ENCODE measurements at regions not wholly inside any gene's neighbourhood (a gene's known extent, or its start where the extent isn't known, plus 50 kb on each side); places are given as distances from the start of the nearest gene placed in this dataset.
A peak's percentile ranks its signal among the peaks of the same experiment; 100 is the strongest.

DNA sequence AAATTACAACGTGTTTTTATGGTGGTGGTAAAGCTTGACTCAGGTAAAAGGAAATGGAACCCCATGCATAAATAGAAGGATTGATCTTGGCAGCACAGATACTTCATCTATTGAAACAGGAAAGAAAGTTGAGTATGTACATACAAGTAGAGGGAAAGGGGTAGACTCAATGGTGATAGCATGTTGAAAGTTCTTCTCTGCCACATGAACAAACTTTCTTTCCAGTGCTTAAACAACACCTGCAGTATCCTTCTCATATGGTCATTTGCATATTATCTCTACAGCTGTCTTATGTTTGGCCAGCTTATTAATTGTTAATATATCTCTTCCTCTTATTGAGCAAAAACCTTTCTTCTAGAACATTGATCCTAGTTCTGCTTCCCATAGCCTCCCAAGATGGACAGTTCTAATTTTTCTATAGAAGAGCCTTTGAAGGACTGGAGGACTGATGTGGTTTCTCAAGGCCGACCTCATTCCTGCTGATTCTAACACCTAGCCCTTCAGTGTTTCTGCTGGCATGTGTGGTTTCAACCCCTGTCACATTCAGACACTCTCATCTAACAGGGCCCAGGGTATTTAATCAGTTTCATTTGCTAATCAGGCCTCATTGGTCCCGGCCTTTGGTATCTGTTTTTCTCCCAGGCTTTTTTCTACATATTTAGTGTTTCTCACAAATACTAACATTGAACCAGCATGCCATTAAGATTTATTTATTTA is 108.1 kb upstream of the SPRY1 start:
- DNase-seq: no peak

DNA sequence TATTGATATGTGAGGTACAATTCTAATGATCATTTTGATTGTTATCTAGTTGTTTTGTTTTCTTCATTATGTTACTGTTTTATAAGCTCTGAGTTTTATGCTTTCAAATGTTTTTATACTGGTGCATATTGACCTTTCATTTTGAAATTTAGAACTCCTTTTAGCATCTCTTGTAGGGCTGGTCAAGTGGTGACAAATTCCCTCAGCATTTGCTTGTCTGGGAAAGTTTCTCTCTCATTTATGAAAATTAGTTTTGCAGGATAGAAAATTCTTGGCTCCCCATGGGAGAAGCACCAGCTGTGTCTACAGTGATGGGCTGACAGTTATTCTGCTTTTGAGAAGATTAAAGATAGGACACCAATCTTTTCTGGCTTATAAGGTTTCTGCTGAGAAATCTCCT is 105.3 kb upstream of the SPRY1 start:
- DNase-seq: no peak

GRCh38 chr4:123297836-123298235 is 98.8 kb upstream of the SPRY1 start:
- DNase-seq: no peak

DNA sequence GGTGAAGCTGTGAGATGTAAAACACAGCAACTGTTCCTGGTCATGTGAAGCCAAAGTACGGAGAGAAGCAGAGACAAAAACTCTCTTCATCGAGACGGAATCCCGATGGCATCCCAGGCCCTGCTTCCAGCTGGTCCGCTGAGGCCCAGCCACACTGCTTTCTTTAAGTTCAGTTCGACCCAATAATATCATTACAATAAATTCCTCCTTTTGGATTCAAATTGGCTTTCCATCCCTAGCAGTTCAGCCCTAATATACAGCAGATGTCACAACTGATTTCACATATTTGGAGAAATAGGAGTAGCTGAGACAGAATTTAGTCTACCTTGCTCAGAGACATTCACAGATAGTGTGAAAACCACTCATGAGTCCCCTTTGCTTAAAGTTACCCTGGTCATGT is 98.3 kb upstream of the SPRY1 start:
- no peak for DNase-seq

DNA sequence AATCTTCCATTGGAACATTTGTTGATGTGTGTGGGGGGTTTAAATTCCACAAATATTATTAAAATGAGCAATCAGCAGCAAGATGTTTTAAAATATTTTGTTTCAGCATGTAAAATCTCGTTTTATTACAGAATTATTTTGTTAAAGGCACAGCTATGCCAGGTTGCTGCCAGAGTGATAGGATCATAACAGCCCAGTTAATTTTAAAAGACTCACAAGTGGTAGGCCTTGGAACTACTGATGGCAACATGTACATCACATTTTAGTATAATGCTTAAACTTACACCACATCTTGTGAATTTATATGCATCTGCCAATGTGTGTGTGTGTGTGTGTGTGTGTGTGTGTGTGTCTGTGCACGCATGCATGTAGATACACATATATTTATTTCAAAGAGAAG is 97.8 kb upstream of the SPRY1 start:
- no peak for DNase-seq

DNA sequence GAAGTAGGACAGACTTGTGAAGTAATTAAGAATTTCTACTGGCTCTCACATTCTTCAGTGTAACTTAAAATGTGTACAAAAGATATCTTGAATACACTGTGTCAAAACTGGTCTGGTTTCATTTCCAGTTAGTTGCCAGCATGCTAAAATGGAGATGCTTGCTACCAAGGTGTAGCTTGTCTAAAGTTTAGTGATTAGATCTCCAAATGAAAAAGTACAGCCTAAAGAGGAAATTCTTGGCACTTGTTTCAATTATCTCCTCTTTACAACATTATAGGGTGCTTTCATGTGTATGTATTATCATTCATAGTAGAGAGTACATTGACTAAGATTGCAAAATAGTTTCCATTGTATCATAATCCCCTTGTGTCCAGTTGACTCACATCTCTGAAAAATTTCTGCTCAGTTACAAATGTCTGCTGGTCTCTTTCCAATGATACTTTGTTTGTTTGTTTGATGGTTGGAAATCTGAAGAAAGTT is 97.3 kb upstream of the SPRY1 start:
- DNase-seq: peak; percentile 45

DNA sequence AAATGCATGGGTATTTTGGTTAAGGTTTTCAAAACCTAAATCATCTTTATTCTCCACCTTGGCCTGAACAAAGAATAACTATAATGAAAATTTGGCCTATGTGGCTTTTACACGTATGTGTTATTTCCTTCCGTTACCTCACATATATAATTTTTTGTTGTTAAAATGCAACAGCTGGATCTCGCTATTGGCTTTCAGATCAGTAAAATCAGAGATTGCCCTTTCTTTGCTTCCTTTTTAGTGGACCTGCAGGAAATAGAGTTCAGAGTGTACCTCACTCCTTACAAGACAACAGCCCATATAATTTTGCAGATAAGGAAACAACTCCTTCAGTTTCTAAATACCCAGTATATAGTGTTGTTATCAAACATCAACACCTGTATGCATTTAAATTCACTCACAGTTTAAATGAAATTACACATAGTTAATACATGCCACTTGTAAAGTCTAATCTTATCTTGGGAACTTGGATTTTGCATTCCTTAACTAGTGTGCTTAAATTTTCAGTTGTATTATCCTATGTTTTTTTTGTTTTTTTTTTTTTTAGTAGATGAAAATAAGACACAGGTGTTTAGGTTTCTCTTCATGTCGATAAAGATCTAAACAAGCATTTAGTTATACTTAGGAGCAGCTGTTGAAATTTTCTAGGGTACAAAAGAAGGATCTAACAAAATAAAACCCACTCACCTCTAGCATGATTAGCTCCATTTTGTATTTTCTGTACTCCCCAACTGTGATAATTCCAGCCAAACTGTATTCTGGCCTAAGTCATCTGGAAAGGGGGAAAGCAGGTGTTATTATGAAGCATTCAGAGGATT is 96.2 kb upstream of the SPRY1 start:
- no peak for DNase-seq

GRCh38 chr4:123301923-123302322 is 94.7 kb upstream of the SPRY1 start:
- peak; percentile 3 for DNase-seq

DNA sequence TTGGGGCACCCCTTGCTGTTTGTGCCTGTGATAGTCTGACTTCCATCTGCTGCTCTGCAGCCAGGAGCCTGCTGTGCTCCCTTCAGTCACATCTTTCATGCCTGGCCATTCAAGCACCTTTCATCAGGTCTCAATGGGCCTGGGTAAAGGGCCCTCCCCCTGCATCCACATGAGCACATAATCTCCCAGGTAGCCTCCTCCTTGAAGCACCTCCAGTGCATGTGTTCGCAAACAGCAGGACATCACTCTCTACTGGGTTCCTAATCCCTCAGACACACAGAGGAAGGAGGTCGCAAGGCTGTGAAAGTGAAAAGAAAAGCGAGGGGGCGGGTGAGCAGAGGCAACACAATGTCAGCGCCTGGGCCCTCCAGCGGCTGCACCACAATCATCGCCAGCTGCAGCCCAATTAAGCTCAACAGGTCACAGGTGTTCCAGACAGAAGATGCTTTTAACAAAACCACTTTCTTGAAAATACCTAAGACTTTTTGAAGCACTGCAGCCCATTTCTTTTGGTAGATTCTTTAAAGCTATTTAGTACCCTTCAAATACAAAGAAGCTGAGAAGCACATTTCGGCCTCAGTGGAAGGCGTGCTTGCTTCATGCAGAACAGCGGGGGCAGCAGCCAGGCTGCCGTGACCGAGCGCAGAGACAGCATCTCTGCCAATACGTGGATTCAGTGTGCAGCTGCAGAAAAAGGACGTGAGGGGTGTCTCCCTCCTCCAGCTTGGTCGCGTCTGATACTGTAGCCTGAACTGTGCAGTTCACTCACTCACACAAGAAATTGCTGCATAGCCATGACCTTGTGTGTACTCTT is 92.2 kb upstream of the SPRY1 start:
- no peak for DNase-seq

- DNase-seq: no peak
Measured at GRCh38 chr4:123305736-123306135, 90.9 kb upstream of the SPRY1 start.

DNA sequence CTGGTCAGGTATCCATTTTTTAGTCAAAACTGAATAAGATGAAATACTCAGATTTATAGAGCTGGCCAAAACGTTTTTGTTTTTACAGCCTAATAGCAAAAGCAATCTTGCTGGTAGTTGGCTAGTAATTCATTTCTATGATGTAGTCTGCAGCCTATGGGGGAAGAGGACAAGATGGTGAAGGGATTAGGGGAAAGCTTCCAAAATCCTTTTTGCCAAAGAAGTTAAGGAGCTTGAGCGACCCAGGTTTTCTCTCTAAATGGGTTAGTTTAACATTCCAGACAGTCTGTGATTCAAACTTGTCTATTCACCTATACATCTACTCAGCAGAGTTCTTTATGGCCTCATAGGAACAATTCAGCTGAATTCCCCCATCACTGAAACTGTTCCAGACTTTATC is 89.8 kb upstream of the SPRY1 start:
- DNase-seq: no peak

DNA sequence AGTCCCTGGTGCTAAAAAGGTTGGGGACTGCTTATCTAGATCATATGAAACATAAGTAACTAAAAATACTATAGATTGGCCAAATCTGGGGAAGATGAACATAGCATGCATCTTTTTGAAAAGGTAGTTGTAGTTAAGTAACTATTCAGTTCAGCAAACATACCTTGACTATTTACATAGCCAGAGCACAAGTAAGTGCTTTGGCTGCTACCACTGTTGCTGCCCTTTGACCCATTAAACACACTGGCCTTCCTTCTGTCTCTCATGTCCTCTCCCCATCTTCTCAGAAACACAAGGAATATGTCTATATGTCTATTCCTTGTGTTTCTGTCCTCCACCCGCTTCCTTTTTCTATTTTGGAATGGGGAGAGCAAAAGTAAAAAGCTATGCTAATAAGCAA is 87.9 kb upstream of the SPRY1 start:
- no peak for DNase-seq

- DNase-seq: no peak
Measured at GRCh38 chr4:123312116-123312515, 84.5 kb upstream of the SPRY1 start.

DNA sequence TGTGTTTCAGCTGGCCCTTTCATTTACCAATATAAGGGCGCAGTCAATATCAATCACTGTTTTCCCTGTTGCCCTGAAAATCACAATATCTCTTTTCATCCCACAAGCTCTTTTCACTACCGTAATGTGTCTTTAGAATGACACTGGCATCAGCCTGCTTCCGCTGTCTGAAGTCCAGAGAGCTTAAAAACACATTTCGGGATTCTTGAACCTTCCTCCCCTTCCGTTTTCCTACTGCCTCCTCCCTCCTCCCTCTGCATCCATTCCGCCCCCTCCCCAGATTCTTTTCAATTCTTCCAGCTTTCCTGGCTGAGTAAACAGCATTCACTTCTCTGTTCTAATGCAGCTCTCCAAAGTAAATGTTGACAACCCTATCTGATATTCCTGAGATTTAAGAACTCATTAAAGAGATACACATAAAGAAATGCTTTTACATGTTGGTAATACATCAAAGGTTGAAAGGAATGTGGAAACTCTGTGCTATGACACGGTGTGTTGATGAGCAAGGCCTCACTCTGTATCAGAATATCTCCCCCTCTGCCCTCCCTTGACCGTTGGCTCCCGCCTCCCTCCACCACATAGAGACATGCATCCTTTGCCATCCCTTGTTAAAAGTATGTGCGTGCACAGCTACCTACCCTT is 83.5 kb upstream of the SPRY1 start:
- DNase-seq: no peak

- no peak for DNase-seq
Measured at GRCh38 chr4:123315617-123316016, 81.0 kb upstream of the SPRY1 start.

DNA sequence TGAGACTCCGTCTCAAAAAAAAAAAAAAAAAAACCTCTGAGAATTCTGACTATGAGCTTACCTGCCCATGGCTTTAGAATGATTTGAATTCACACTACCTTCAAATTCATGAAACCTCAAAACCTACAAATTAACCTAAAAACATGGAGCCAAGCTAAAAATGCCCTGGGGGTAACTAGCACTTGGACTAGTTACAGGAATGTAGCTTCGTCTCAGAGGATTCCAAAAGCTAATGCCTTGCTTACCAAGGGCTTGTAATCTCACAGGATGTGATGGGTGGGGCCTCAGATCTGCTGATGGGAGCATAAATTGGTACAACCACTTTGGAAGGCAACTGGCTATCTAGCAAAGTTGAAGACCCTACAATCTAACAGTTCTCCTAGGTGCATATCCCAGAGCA is 79.4 kb upstream of the SPRY1 start:
- no peak for DNase-seq

DNA sequence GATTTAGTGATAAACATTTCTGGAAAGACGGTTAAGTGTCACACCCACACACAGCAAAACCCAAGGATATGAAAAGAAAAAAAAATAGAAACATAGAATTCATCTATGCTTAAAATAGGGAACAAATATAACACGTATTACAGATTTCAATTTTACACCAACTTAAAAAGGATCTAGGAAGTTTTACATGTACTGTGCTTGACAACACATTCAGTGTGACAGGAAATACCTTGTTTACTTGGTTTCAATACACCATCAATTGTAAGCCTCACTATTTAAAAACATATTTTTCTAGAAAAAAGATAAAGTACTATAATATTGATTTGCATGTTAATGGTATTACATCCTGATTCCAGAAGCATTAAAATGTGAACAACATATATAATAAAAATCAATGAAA is 77.0 kb upstream of the SPRY1 start:
- DNase-seq: no peak

DNA sequence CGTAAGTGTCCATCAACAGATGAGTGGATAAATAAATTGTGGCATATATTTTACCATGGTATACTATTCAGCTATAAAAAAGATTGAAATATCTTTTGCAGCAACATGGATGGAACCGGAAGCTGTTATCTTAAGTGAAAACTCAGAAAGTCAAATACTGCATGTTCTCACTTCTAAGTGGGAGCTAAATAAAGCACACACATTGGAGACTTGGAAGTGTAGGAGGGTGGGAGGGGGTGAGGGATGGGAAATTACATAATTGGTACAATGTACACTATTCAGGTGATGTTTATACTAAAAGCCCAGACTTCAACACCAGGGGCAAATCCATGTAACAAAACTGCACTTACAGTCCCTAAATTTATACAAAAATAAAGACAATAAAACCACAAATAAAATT is 72.6 kb upstream of the SPRY1 start:
- no peak for DNase-seq

DNA sequence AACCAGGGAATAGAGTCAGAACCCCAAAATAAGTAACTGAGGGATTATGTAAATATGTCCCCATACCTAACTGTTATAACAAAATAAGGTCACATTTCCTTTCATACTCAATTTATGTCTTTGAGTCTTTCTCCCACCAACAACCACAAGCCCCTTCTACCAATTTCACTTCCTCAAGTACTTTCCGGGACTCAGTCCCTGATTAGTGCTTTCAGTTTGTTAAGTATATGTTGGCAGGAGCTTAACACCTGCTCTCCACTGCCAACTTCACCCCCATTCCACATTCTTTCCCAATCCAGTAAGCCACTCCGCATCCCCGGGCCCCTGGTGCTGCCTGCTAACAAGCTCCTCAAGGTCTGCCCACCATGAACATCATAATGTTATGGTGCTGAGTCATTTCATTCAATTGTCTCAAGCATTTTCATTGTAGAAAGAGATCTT is 71.3 kb upstream of the SPRY1 start:
- DNase-seq: peak; percentile 35

DNA sequence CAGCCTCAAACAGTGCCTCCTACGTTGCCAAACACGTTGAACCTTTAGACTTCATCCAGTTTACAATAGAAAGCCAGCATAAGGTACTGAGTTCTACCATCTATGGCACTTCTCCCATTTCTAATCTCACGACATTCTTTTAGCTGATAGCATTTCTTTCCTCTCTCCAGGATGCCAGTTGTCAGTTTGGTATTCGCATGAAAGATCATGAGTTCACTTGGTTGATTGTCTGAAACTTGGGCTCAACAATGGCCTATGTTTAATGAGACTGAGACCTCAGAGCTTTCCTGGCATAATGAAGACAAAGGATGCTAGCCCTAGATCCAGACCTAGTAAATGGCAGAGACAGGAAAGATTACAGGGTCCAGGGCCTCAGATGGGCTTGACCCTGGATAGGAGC is 69.2 kb upstream of the SPRY1 start:
- no peak for DNase-seq

GRCh38 chr4:123327846-123328429 is 68.7 kb upstream of the SPRY1 start:
- DNase-seq: no peak

- no peak for DNase-seq
Measured at GRCh38 chr4:123338715-123339114, 57.9 kb upstream of the SPRY1 start.

Measured in inflammatory macrophage treated with lipopolysaccharide for 4 hours (primary cell).